OCI-LY1 (cell line): ENCODE measurements at regions not wholly inside any gene's neighbourhood (a gene's known extent, or its start where the extent isn't known, plus 50 kb on each side); places are given as distances from the start of the nearest gene placed in this dataset.

Experiments
- H2AFZ ChIP-seq: fragments of 200-600 bp; sonication (generic), shearing (Covaris generic); 2 replicates; pipeline ENCODE4 v1.6.0; 2014; ENCODE audit warnings: antibody characterized with exemption, mild to moderate bottlenecking, low read length
- H3F3A ChIP-seq: fragments of 200-600 bp; sonication (generic), shearing (Covaris generic); 2 replicates; pipeline ENCODE4 v1.6.0; 2014; ENCODE audit warnings: mild to moderate bottlenecking, antibody characterized with exemption, low read length, moderate library complexity; ENCODE audit not compliant: insufficient read depth
- H3K27ac ChIP-seq: fragments of 200-600 bp; sonication (generic); 2 replicates; pipeline ENCODE4 v1.5.1; 2014; ENCODE audit warnings: low read length, mixed run types, mild to moderate bottlenecking, low read depth; ENCODE audit not compliant: poor library complexity, severe bottlenecking
- H3K27me3 ChIP-seq: fragments of 200-600 bp; sonication (generic); 2 replicates; pipeline ENCODE4 v1.6.0; 2014; ENCODE audit warnings: antibody characterized with exemption, mild to moderate bottlenecking, low read length, moderate library complexity; ENCODE audit not compliant: insufficient read depth
- H3K36me3 ChIP-seq: fragments of 200-600 bp; sonication (generic); 2 replicates; pipeline ENCODE4 v1.6.1; 2014; ENCODE audit warnings: mild to moderate bottlenecking, antibody characterized with exemption, low read length, moderate library complexity, mixed read lengths; ENCODE audit not compliant: insufficient read depth
- H3K4me1 ChIP-seq: fragments of 200-600 bp; sonication (generic); 2 replicates; pipeline ENCODE4 v1.5.1; 2014; ENCODE audit warnings: mild to moderate bottlenecking, low read length, moderate library complexity; ENCODE audit not compliant: insufficient read depth, severe bottlenecking
- H3K4me2 ChIP-seq: fragments of 200-600 bp; sonication (generic), shearing (Covaris generic); 2 replicates; pipeline ENCODE4 v1.6.1; 2014; ENCODE audit warnings: low read length
- H3K4me3 ChIP-seq: fragments of 200-600 bp; sonication (generic); 2 replicates; pipeline ENCODE4 v1.5.1; 2014; ENCODE audit warnings: low read length, low read depth, mild to moderate bottlenecking, mixed read lengths; ENCODE audit not compliant: poor library complexity, severe bottlenecking
- H3K79me2 ChIP-seq: fragments of 200-600 bp; shearing (Covaris generic); 2 replicates; pipeline ENCODE4 v1.6.1; 2016; ENCODE audit warnings: mixed run types, low read length, mixed read lengths; ENCODE audit not compliant: insufficient read depth
- H3K9ac ChIP-seq: fragments of 200-600 bp; sonication (generic), shearing (Covaris generic); 2 replicates; pipeline ENCODE4 v1.6.1; 2014; ENCODE audit warnings: mild to moderate bottlenecking, low read length, mixed read lengths
- H3K9me2 ChIP-seq: fragments of 200-600 bp; sonication (generic), shearing (Covaris generic); 2 replicates; pipeline ENCODE4 v1.6.1; 2014; ENCODE audit warnings: low read depth, mild to moderate bottlenecking, low read length, mixed read lengths
- H3K9me3 ChIP-seq: fragments of 200-600 bp; shearing (Covaris generic); 2 replicates; pipeline ENCODE4 v1.6.1; 2014; ENCODE audit warnings: low read length, mixed read lengths
- H4K20me1 ChIP-seq: fragments of 200-600 bp; sonication (generic), shearing (Covaris generic); 2 replicates; pipeline ENCODE4 v1.6.0; 2016; ENCODE audit warnings: mild to moderate bottlenecking, low read length; ENCODE audit not compliant: insufficient read depth
- CTCF ChIP-seq: fragments of 200-600 bp; sonication (generic), shearing (Covaris generic); IDR thresholded peaks from 2 replicates; pipeline ENCODE4 v1.5.1; 2017; ENCODE audit warnings: mild to moderate bottlenecking, antibody characterized with exemption, low read length, moderate library complexity, mixed read lengths
- EZH2 ChIP-seq: fragments of 200-600 bp; sonication (generic), shearing (Covaris generic); IDR thresholded peaks from 2 replicates; pipeline ENCODE4 v1.8.0; 2017; ENCODE audit warnings: borderline replicate concordance, mixed run types, mild to moderate bottlenecking, antibody characterized with exemption, low read length, moderate library complexity, mixed read lengths

GRCh38 chr4:152225680-152226079, 310.2 kb downstream of the FBXW7 start:
- H3K36me3 ChIP-seq, result no peaks in the 10 kb centered on the region
- H3K27me3 ChIP-seq, result no peaks in the 10 kb centered on the region
- no peak overlapping the region for H2AFZ ChIP-seq
- H3K9me3 ChIP-seq, result no peaks in the 10 kb centered on the region
- H3K9me2 ChIP-seq, result no peaks in the 10 kb centered on the region
- H3K4me3 ChIP-seq, result no peak overlapping the region
- H3K9ac ChIP-seq, result no peak overlapping the region
- TF ChIP-seq EZH2 (no peak), CTCF (no peak)
- H4K20me1 ChIP-seq, result no peaks in the 10 kb centered on the region
- H3K4me1 ChIP-seq, result no peaks in the 10 kb centered on the region
- H3F3A ChIP-seq, result no peaks in the 10 kb centered on the region
- H3K79me2 ChIP-seq, result no peaks in the 10 kb centered on the region
- no peak overlapping the region for H3K27ac ChIP-seq
- H3K4me2 ChIP-seq, result no peak overlapping the region

- no peaks in the 10 kb centered on the region for H4K20me1 ChIP-seq
Observed at GRCh38 chr4:152224721-152225420, 311.0 kb downstream of the FBXW7 start.

GRCh38 chr4:152224223-152224622, 311.7 kb downstream of the FBXW7 start:
- no peak overlapping the region for H3K4me2 ChIP-seq
- no peaks in the 10 kb centered on the region for H3K27me3 ChIP-seq

More at GRCh38 chr4:152224721-152225420, 311.0 kb downstream of the FBXW7 start:
- Histone ChIP-seq H3K27me3 (no peaks in the 10 kb centered on the region), H3K27ac (no peak overlapping the region), H3K9me2 (no peaks in the 10 kb centered on the region), H3F3A (no peaks in the 10 kb centered on the region), H3K4me1 (no peaks in the 10 kb centered on the region), H3K79me2 (no peaks in the 10 kb centered on the region), H3K4me3 (no peak overlapping the region), H3K9ac (no peak overlapping the region), H3K4me2 (no peak overlapping the region), H3K9me3 (no peaks in the 10 kb centered on the region), H2AFZ (no peak overlapping the region), H3K36me3 (no peaks in the 10 kb centered on the region)
- TF ChIP-seq CTCF (no peak), EZH2 (no peak)

More at GRCh38 chr4:152224223-152224622, 311.7 kb downstream of the FBXW7 start:
- no peaks in the 10 kb centered on the region for H3F3A ChIP-seq
- H3K4me1 ChIP-seq, result no peaks in the 10 kb centered on the region
- no peak overlapping the region for H2AFZ ChIP-seq
- H4K20me1 ChIP-seq, result no peaks in the 10 kb centered on the region
- no peaks in the 10 kb centered on the region for H3K36me3 ChIP-seq
- H3K9me2 ChIP-seq, result no peaks in the 10 kb centered on the region
- no peak overlapping the region for H3K4me3 ChIP-seq
- H3K9ac ChIP-seq, result no peak overlapping the region
- no peak overlapping the region for H3K27ac ChIP-seq
- H3K79me2 ChIP-seq, result no peaks in the 10 kb centered on the region
- TF ChIP-seq CTCF (no peak), EZH2 (no peak)
- H3K9me3 ChIP-seq, result no peaks in the 10 kb centered on the region
